ENCODE measurements at regions not wholly inside any gene's neighbourhood (a gene's known extent, or its start where the extent isn't known, plus 50 kb on each side); places are given as distances from the start of the nearest gene placed in this dataset.

- H3K4me3 ChIP-seq (ENCODE audit: low read length): no peak overlapping the region
- H3K27me3 ChIP-seq (replicated peaks; ENCODE audit: insufficient read depth, low read length): no peaks in the 10 kb centered on the region
- TF ChIP-seq EZH2 (optimal IDR thresholded peaks at IDR 0.05; ENCODE audit: low read depth, low read length): no peak
- TF ChIP-seq CTCF (IDR thresholded peaks at IDR 0.05; ENCODE audit: low read length): no peak
- no peak for TF ChIP-seq EZH2phosphoT487 (IDR thresholded peaks at IDR 0.05; ENCODE audit: low read length)
- H4K20me1 ChIP-seq (ENCODE audit: insufficient read depth, low read length): no peaks in the 10 kb centered on the region
- no peaks in the 10 kb centered on the region for H3K9me3 ChIP-seq (replicated peaks; ENCODE audit: insufficient read depth, low read length)
- no peaks in the 10 kb centered on the region for H3K9me2 ChIP-seq (replicated peaks; ENCODE audit: insufficient read depth, low read length)
- no peak overlapping the region for H3K9ac ChIP-seq (ENCODE audit: low read length)
- H3F3A ChIP-seq (ENCODE audit: insufficient read depth, low read length): no peaks in the 10 kb centered on the region
- H3K36me3 ChIP-seq (replicated peaks; ENCODE audit: insufficient read depth, low read length): no peaks in the 10 kb centered on the region
- no peak overlapping the region for H2AFZ ChIP-seq (ENCODE audit: low read length)
- no peaks in the 10 kb centered on the region for H3K4me1 ChIP-seq (ENCODE audit: low read length)
- H3K27ac ChIP-seq (ENCODE audit: low read length): no peak overlapping the region
- no peaks in the 10 kb centered on the region for H3K79me2 ChIP-seq (ENCODE audit: low read length)
- H3K4me2 ChIP-seq (ENCODE audit: low read depth, low read length): no peak overlapping the region
- no peak for DNase-seq
Measured at GRCh38 chr2:15804691-15805090, 135.7 kb upstream of the MYCN start.

- no peaks in the 10 kb centered on the region for H4K20me1 ChIP-seq (ENCODE audit: insufficient read depth, low read length)
- H3F3A ChIP-seq (ENCODE audit: insufficient read depth, low read length): no peaks in the 10 kb centered on the region
- no peak overlapping the region for H2AFZ ChIP-seq (ENCODE audit: low read length)
- no peaks in the 10 kb centered on the region for H3K79me2 ChIP-seq (ENCODE audit: low read length)
- H3K4me3 ChIP-seq (ENCODE audit: low read length): no peak overlapping the region
- no peaks in the 10 kb centered on the region for H3K27me3 ChIP-seq (replicated peaks; ENCODE audit: insufficient read depth, low read length)
- no peaks in the 10 kb centered on the region for H3K36me3 ChIP-seq (replicated peaks; ENCODE audit: insufficient read depth, low read length)
- H3K9me3 ChIP-seq (replicated peaks; ENCODE audit: insufficient read depth, low read length): no peaks in the 10 kb centered on the region
- H3K27ac ChIP-seq (ENCODE audit: low read length): no peak overlapping the region
- H3K9ac ChIP-seq (ENCODE audit: low read length): no peak overlapping the region
- H3K4me1 ChIP-seq (ENCODE audit: low read length): no peaks in the 10 kb centered on the region
- TF ChIP-seq EZH2phosphoT487 (IDR thresholded peaks at IDR 0.05; ENCODE audit: low read length) (no peak), EZH2 (optimal IDR thresholded peaks at IDR 0.05; ENCODE audit: low read depth, low read length) (no peak), CTCF (IDR thresholded peaks at IDR 0.05; ENCODE audit: low read length) (no peak)
- DNase-seq: no peak
- H3K4me2 ChIP-seq (ENCODE audit: low read depth, low read length): no peak overlapping the region
- no peaks in the 10 kb centered on the region for H3K9me2 ChIP-seq (replicated peaks; ENCODE audit: insufficient read depth, low read length)
Measured at GRCh38 chr2:15805206-15805605, 135.1 kb upstream of the MYCN start.

GRCh38 chr2:15805772-15806171, 134.6 kb upstream of the MYCN start:
- no peak for TF ChIP-seq EZH2phosphoT487 (IDR thresholded peaks at IDR 0.05; ENCODE audit: low read length)
- TF ChIP-seq CTCF (IDR thresholded peaks at IDR 0.05; ENCODE audit: low read length): no peak
- TF ChIP-seq EZH2 (optimal IDR thresholded peaks at IDR 0.05; ENCODE audit: low read depth, low read length): no peak
- H2AFZ ChIP-seq (ENCODE audit: low read length): no peak overlapping the region

More at GRCh38 chr2:15805772-15806171, 134.6 kb upstream of the MYCN start:
- no peaks in the 10 kb centered on the region for H4K20me1 ChIP-seq (ENCODE audit: insufficient read depth, low read length)
- H3K36me3 ChIP-seq (replicated peaks; ENCODE audit: insufficient read depth, low read length): no peaks in the 10 kb centered on the region
- no peak overlapping the region for H3K27ac ChIP-seq (ENCODE audit: low read length)
- no peak for DNase-seq
- no peaks in the 10 kb centered on the region for H3K9me3 ChIP-seq (replicated peaks; ENCODE audit: insufficient read depth, low read length)
- no peak overlapping the region for H3K9ac ChIP-seq (ENCODE audit: low read length)
- no peaks in the 10 kb centered on the region for H3F3A ChIP-seq (ENCODE audit: insufficient read depth, low read length)
- no peaks in the 10 kb centered on the region for H3K4me1 ChIP-seq (ENCODE audit: low read length)
- H3K79me2 ChIP-seq (ENCODE audit: low read length): no peaks in the 10 kb centered on the region
- H3K9me2 ChIP-seq (replicated peaks; ENCODE audit: insufficient read depth, low read length): no peaks in the 10 kb centered on the region
- no peak overlapping the region for H3K4me3 ChIP-seq (ENCODE audit: low read length)
- no peak overlapping the region for H3K4me2 ChIP-seq (ENCODE audit: low read depth, low read length)
- H3K27me3 ChIP-seq (replicated peaks; ENCODE audit: insufficient read depth, low read length): no peaks in the 10 kb centered on the region
